ENCODE measurements at regions not wholly inside any gene's neighbourhood (a gene's known extent, or its start where the extent isn't known, plus 50 kb on each side); places are given as distances from the start of the nearest gene placed in this dataset.

DNA sequence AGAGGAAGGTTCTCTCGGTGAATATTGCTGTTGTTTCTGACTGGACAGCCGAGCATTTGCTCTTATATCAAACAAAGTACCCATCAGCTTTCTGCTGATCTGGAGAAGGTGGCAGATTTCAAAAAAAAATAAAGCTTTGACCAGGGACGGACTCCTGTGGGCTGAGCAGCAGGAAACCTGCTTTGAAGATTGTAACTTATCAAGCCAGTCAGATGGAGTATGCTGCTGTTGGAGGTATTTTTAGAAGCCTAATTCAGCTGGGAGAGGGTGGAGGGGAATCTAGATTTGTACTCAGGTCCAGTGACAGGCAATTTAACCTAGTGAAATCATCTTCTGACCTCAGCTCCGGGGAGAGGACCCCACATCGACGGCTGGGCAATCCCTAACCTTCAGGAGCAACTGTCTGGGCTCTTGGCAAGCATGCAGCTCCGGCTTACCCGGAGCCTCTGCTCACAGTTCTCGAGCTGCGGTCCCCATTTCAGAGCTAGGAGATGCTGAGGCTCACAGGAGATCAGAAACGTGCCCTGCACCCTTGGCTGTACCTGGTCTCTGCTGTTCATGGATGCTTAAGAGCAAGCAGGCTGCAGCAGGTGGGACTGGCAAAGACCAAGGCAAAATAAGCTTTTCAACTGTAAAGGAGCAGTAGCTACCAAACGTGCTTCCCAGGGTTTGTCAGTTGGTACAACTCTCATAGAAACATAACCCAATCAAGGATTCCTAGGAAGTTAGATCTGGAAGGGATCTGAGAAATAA lies 89.3 kb upstream of the ST8SIA2 start:
- CTCF ChIA-PET, result interaction anchor here (1.5 kb wide), 1 partner anchor 12 kb away, joined by 4 read pairs; no protein-coding TSS in a partner anchor
- dilution Hi-C loops (cut with HindIII; ENCODE audit: low sequenced_read_pairs, unreplicated experiment), result no loop called here

More for the DNA sequence above, 89.3 kb upstream of the ST8SIA2 start:
- no peak overlapping the region for H3K4me3 ChIP-seq (ENCODE audit: insufficient read depth, low read depth, low read length)
- H3K27ac ChIP-seq (ENCODE audit: insufficient read depth, low read length), result no peak overlapping the region
- in situ Hi-C loops (cut with MboI; ENCODE audit: low sequenced_read_pairs) (no loop called here), intact Hi-C loops (cut with micrococcal nuclease) (no loop called here)
- H2BK120ac ChIP-seq (ENCODE audit: low read depth, low read length), result no peak overlapping the region
- H2AFZ ChIP-seq (replicated peaks; ENCODE audit: low read length, poor library complexity), result no peak overlapping the region
- no peak overlapping the region for H4K5ac ChIP-seq (ENCODE audit: low read depth, low read length)
- no peak overlapping the region for H3K4ac ChIP-seq (ENCODE audit: low read depth, low read length)
- H3K4me1 ChIP-seq (ENCODE audit: control insufficient read depth, insufficient read depth, low read length), result no peaks in the 10 kb centered on the region
- H2AK5ac ChIP-seq (ENCODE audit: low read depth, low read length), result no peak overlapping the region
- no peak for ATAC-seq (ENCODE audit: low read depth)
- no peak overlapping the region for H3K4me2 ChIP-seq (ENCODE audit: low read depth, low read length)
- H3K23ac ChIP-seq (ENCODE audit: low read depth, low read length), result no peak overlapping the region
- no peak overlapping the region for H2BK20ac ChIP-seq (ENCODE audit: low read depth, low read length)
- no TSS peak for BruUV-seq (replicated peaks)
- POLR2A ChIA-PET (ENCODE audit: unreplicated experiment), result no interaction called here
- H3K9me1 ChIP-seq (ENCODE audit: insufficient read depth, low read length), result no peaks in the 10 kb centered on the region
- WGBS, 2 experiments (ENCODE audit: extremely low coverage in 2 of 2, insufficient read length in 1 of 2), result 33% methylated on average over 4 of the region's 12 CpGs; no CpG with 5 or more reads in 1 of the 2 experiments
- no peak overlapping the region for H2AK9ac ChIP-seq (replicated peaks; ENCODE audit: low read depth, low read length, poor library complexity)
- H3K9me3 ChIP-seq (ENCODE audit: control insufficient read depth, insufficient read depth, low read length), result peaks cover 8% of the 10 kb centered on the region; the same call in 1 of the 2 replicates
- no peaks in the 10 kb centered on the region for H4K20me1 ChIP-seq (ENCODE audit: insufficient read depth, low read length)
- no peak overlapping the region for H2BK5ac ChIP-seq (ENCODE audit: low read depth, low read length, poor library complexity, severe bottlenecking)
- H3K56ac ChIP-seq (ENCODE audit: extremely low read depth, insufficient read depth, low read length), result no peak overlapping the region
- H3K14ac ChIP-seq (replicated peaks; ENCODE audit: low read depth, low read length), result no peak overlapping the region
- DNase-seq, result no peak
- H3K9ac ChIP-seq (ENCODE audit: low read depth, low read length), result no peak overlapping the region
- no peak overlapping the region for H4K8ac ChIP-seq (ENCODE audit: low read depth in 2 of 2, low read length in 2 of 2)
- no peak overlapping the region for H4K91ac ChIP-seq (ENCODE audit: insufficient read depth, low read depth, low read length)
- no peak overlapping the region for H2BK15ac ChIP-seq (ENCODE audit: low read depth, low read length)
- TF ChIP-seq RFX5 (IDR thresholded peaks at IDR 0.05; ENCODE audit: low read depth, low read length) (no peak), BHLHE40 (IDR thresholded peaks at IDR 0.05; ENCODE audit: low read depth, low read length) (no peak), POLR2A (IDR thresholded peaks at IDR 0.05; ENCODE audit: low read depth, low read length) (no peak), CHD1 (IDR thresholded peaks at IDR 0.05; ENCODE audit: low read depth, low read length) (no peak), MAZ (IDR thresholded peaks at IDR 0.05; ENCODE audit: borderline replicate concordance, low read depth, low read length) (no peak), CEBPB (IDR thresholded peaks at IDR 0.05; ENCODE audit: low read depth, low read length) (no peak)
- TF ChIP-seq, protein P1, sequence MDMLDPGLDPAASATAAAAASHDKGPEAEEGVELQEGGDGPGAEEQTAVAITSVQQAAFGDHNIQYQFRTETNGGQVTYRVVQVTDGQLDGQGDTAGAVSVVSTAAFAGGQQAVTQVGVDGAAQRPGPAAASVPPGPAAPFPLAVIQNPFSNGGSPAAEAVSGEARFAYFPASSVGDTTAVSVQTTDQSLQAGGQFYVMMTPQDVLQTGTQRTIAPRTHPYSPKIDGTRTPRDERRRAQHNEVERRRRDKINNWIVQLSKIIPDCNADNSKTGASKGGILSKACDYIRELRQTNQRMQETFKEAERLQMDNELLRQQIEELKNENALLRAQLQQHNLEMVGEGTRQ (IDR thresholded peaks at IDR 0.05; ENCODE audit: low read depth, low read length), result no peak
- no peaks in the 10 kb centered on the region for H3K79me1 ChIP-seq (ENCODE audit: low read depth in 1 of 2, low read length in 2 of 2)
- no peaks in the 10 kb centered on the region for H3K36me3 ChIP-seq (ENCODE audit: control insufficient read depth, insufficient read depth, low read length)
- no peaks in the 10 kb centered on the region for H3K27me3 ChIP-seq (ENCODE audit: control insufficient read depth, insufficient read depth, low read length)
- no peak overlapping the region for H3K18ac ChIP-seq (ENCODE audit: low read depth, low read length)

Data from IMR-90 (cell line).